ENCODE measurements at regions not wholly inside any gene's neighbourhood (a gene's known extent, or its start where the extent isn't known, plus 50 kb on each side); places are given as distances from the start of the nearest gene placed in this dataset.

GRCh38 chr4:97104006-97104405 is 1039.3 kb downstream of the STPG2 start:
- DNase-seq = no peak
- Histone ChIP-seq H3K27ac (no peak overlapping the region), H3K27me3 (no peaks in the 10 kb centered on the region), H3K9me3 (no peaks in the 10 kb centered on the region), H3K4me1 (no peaks in the 10 kb centered on the region), H3K9ac (ENCODE audit: low read depth in 2 of 2, low read length in 2 of 2) (no peak overlapping the region), H3K4me3 (no peak overlapping the region), H3K36me3 (no peaks in the 10 kb centered on the region)
- no peak for TF ChIP-seq CTCF (IDR thresholded peaks at IDR 0.05)
- intact Hi-C loops (cut with DNase I) = no loop called here

GRCh38 chr4:97104666-97105065 is 1038.6 kb downstream of the STPG2 start:
- Histone ChIP-seq H3K9me3 (no peaks in the 10 kb centered on the region), H3K4me1 (no peaks in the 10 kb centered on the region), H3K4me3 (no peak overlapping the region), H3K27me3 (no peaks in the 10 kb centered on the region), H3K9ac (ENCODE audit: low read depth in 2 of 2, low read length in 2 of 2) (no peak overlapping the region), H3K27ac (no peak overlapping the region), H3K36me3 (no peaks in the 10 kb centered on the region)
- no peak for DNase-seq
- TF ChIP-seq CTCF (IDR thresholded peaks at IDR 0.05) = no peak
- intact Hi-C loops (cut with DNase I) = no loop called here

GRCh38 chr4:97105347-97106099 is 1037.8 kb downstream of the STPG2 start:
- Histone ChIP-seq H3K36me3 (no peaks in the 10 kb centered on the region), H3K9ac (ENCODE audit: low read depth in 2 of 2, low read length in 2 of 2) (no peak overlapping the region), H3K27me3 (no peaks in the 10 kb centered on the region), H3K4me1 (no peaks in the 10 kb centered on the region), H3K4me3 (no peak overlapping the region), H3K27ac (no peak overlapping the region), H3K9me3 (no peaks in the 10 kb centered on the region)
- intact Hi-C loops (cut with DNase I) = no loop called here
- DNase-seq = no peak
- TF ChIP-seq CTCF (IDR thresholded peaks at IDR 0.05) = no peak

DNA sequence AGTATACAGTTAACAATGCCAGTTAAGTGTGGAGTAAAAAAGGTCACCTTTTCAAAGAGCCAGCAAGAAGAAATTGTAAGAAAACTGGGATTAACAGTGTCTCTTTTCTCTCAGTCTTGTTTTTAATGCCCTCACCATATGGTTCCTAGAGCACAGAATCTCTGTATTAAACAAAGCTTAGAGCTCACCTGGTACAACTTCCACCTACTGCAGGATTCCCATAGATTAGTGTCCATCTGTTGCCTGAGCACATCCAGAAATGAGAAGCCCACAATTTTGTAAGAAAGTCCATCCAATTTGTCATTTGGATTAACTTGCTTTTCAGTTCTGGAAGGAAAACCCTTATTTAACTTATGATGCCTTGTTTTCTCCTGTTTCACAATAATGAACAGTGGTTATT is 1037.1 kb downstream of the STPG2 start:
- no peak for TF ChIP-seq CTCF (IDR thresholded peaks at IDR 0.05)
- H3K4me3 ChIP-seq = no peak overlapping the region
- no peaks in the 10 kb centered on the region for H3K36me3 ChIP-seq
- H3K4me1 ChIP-seq = no peaks in the 10 kb centered on the region
- H3K27ac ChIP-seq = no peak overlapping the region
- H3K9me3 ChIP-seq = no peaks in the 10 kb centered on the region
- no peak overlapping the region for H3K9ac ChIP-seq (ENCODE audit: low read depth in 2 of 2, low read length in 2 of 2)
- no peaks in the 10 kb centered on the region for H3K27me3 ChIP-seq
- no peak for DNase-seq
- intact Hi-C loops (cut with DNase I) = no loop called here

- Histone ChIP-seq H3K4me3 (no peak overlapping the region), H3K9ac (ENCODE audit: low read depth in 2 of 2, low read length in 2 of 2) (no peak overlapping the region), H3K9me3 (no peaks in the 10 kb centered on the region), H3K4me1 (no peaks in the 10 kb centered on the region), H3K27me3 (no peaks in the 10 kb centered on the region), H3K36me3 (no peaks in the 10 kb centered on the region), H3K27ac (no peak overlapping the region)
- no peak for DNase-seq
- intact Hi-C loops (cut with DNase I) = no loop called here
- TF ChIP-seq CTCF (IDR thresholded peaks at IDR 0.05) = no peak
These were observed 1032.8 kb downstream of the STPG2 start for GRCh38 chr4:97110506-97110905.
